ENCODE measurements at regions not wholly inside any gene's neighbourhood (a gene's known extent, or its start where the extent isn't known, plus 50 kb on each side); places are given as distances from the start of the nearest gene placed in this dataset.

- no peak for ATAC-seq (ENCODE audit: low read depth)
- Histone ChIP-seq H3K23ac (ENCODE audit: low read depth, low read length) (no peak overlapping the region), H3K9me1 (ENCODE audit: insufficient read depth, low read length) (peaks cover 6% of the 10 kb centered on the region; the same call in 1 of the 2 replicates), H3K36me3 (ENCODE audit: control insufficient read depth, insufficient read depth, low read length) (no peaks in the 10 kb centered on the region), H2BK15ac (ENCODE audit: low read depth, low read length) (no peak overlapping the region), H3K56ac (ENCODE audit: extremely low read depth, insufficient read depth, low read length) (no peak overlapping the region), H3K4me1 (ENCODE audit: control insufficient read depth, insufficient read depth, low read length) (peaks cover 3% of the 10 kb centered on the region; the same call in 1 of the 2 replicates), H4K91ac (ENCODE audit: insufficient read depth, low read depth, low read length) (no peak overlapping the region), H3K27me3 (ENCODE audit: control insufficient read depth, insufficient read depth, low read length) (no peaks in the 10 kb centered on the region), H3K4ac (ENCODE audit: low read depth, low read length) (no peak overlapping the region), H2BK120ac (ENCODE audit: low read depth, low read length) (no peak overlapping the region), H3K79me1 (ENCODE audit: low read depth in 1 of 2, low read length in 2 of 2) (no peaks in the 10 kb centered on the region), H2AK9ac (replicated peaks; ENCODE audit: low read depth, low read length, poor library complexity) (no peak overlapping the region), H3K9ac (ENCODE audit: low read depth, low read length) (no peak overlapping the region), H3K27ac (ENCODE audit: insufficient read depth, low read length) (no peak overlapping the region), H3K14ac (replicated peaks; ENCODE audit: low read depth, low read length) (no peak overlapping the region), H2AFZ (replicated peaks; ENCODE audit: low read length, poor library complexity) (no peak overlapping the region), H3K18ac (ENCODE audit: low read depth, low read length) (no peak overlapping the region), H4K5ac (ENCODE audit: low read depth, low read length) (no peak overlapping the region), H2AK5ac (ENCODE audit: low read depth, low read length) (no peak overlapping the region), H3K4me2 (ENCODE audit: low read depth, low read length) (no peak overlapping the region), H2BK20ac (ENCODE audit: low read depth, low read length) (no peak overlapping the region), H4K20me1 (ENCODE audit: insufficient read depth, low read length) (no peaks in the 10 kb centered on the region), H3K9me3 (ENCODE audit: control insufficient read depth, insufficient read depth, low read length) (no peaks in the 10 kb centered on the region), H4K8ac (ENCODE audit: low read depth in 2 of 2, low read length in 2 of 2) (no peak overlapping the region), H2BK5ac (ENCODE audit: low read depth, low read length, poor library complexity, severe bottlenecking) (no peak overlapping the region), H3K4me3 (ENCODE audit: insufficient read depth, low read depth, low read length) (no peak overlapping the region)
- BruUV-seq (replicated peaks) = no TSS peak
- dilution Hi-C loops (cut with HindIII; ENCODE audit: low sequenced_read_pairs, unreplicated experiment) (no loop called here), in situ Hi-C loops (cut with MboI; ENCODE audit: low sequenced_read_pairs) (no loop called here), intact Hi-C loops (cut with micrococcal nuclease) (no loop called here)
- WGBS, 2 experiments (ENCODE audit: extremely low coverage in 2 of 2, insufficient read length in 1 of 2) = 81% methylated on average over 7 of the region's 10 CpGs; no CpG with 5 or more reads in 1 of the 2 experiments
- no peak for DNase-seq
- no peak for TF ChIP-seq CHD1 (IDR thresholded peaks at IDR 0.05; ENCODE audit: low read depth, low read length)
- TF ChIP-seq MXI1 (IDR thresholded peaks at IDR 0.05; ENCODE audit: borderline replicate concordance, low read depth, low read length) = no peak
- TF ChIP-seq MAZ (IDR thresholded peaks at IDR 0.05; ENCODE audit: borderline replicate concordance, low read depth, low read length) = no peak
- no peak for TF ChIP-seq POLR2A (IDR thresholded peaks at IDR 0.05; ENCODE audit: low read depth, low read length)
- TF ChIP-seq NFE2L2 (IDR thresholded peaks at IDR 0.05; ENCODE audit: low read depth, low read length) = no peak
- no peak for TF ChIP-seq USF2 (IDR thresholded peaks at IDR 0.05; ENCODE audit: low read depth, low read length)
- TF ChIP-seq RAD21 (IDR thresholded peaks at IDR 0.05; ENCODE audit: low read length) = no peak
- TF ChIP-seq RCOR1 (IDR thresholded peaks at IDR 0.05; ENCODE audit: insufficient replicate concordance, low read length) = no peak
- TF ChIP-seq CTCF (conservative IDR thresholded peaks at IDR 0.05; ENCODE audit: low read depth, low read length) = no peak
- TF ChIP-seq BHLHE40 (IDR thresholded peaks at IDR 0.05; ENCODE audit: low read depth, low read length) = no peak
- TF ChIP-seq RFX5 (IDR thresholded peaks at IDR 0.05; ENCODE audit: low read depth, low read length) = no peak
- TF ChIP-seq SMC3 (IDR thresholded peaks at IDR 0.05; ENCODE audit: low read depth, low read length) = no peak
- TF ChIP-seq FOS (IDR thresholded peaks at IDR 0.05; ENCODE audit: low read depth, low read length) = no peak
- TF ChIP-seq MAFK (IDR thresholded peaks at IDR 0.05; ENCODE audit: low read depth, low read length) = no peak
- no peak for TF ChIP-seq CEBPB (IDR thresholded peaks at IDR 0.05; ENCODE audit: low read depth, low read length)
- TF ChIP-seq ELK1 (IDR thresholded peaks at IDR 0.05; ENCODE audit: borderline replicate concordance, low read depth, low read length) = no peak
- CTCF ChIA-PET = no interaction called here
- POLR2A ChIA-PET (ENCODE audit: unreplicated experiment) = no interaction called here
Measured at GRCh38 chr5:81908044-81908443, 63.8 kb upstream of the ATG10 start.
